Suprapubic skin (tissue), 4 donors: ENCODE measurements at regions not wholly inside any gene's neighbourhood (a gene's known extent, or its start where the extent isn't known, plus 50 kb on each side); places are given as distances from the start of the nearest gene placed in this dataset.

Experiments
- DNase-seq, 2 donors: peaks; one replicate each; pipeline ENCODE4 v3.0.0-alpha.2; 2019; ENCODE audit warnings: low spot score in 2 of 2
- H3K27ac ChIP-seq: fragments of 200-600 bp; sonication (generic); one replicate; pipeline ENCODE4 v1.5.1; 2019
- H3K27me3 ChIP-seq: fragments of 200-600 bp; sonication (generic); one replicate; pipeline ENCODE4 v1.5.1; 2019
- H3K36me3 ChIP-seq: fragments of 200-600 bp; sonication (generic); one replicate; pipeline ENCODE4 v1.5.1; 2019
- H3K4me1 ChIP-seq: fragments of 200-600 bp; sonication (generic); one replicate; pipeline ENCODE4 v1.5.1; 2019
- H3K4me3 ChIP-seq: fragments of 200-600 bp; sonication (generic); one replicate; pipeline ENCODE4 v1.5.1; 2019; ENCODE audit warnings: mild to moderate bottlenecking
- H3K9me3 ChIP-seq: fragments of 200-600 bp; sonication (generic); one replicate; pipeline ENCODE4 v1.5.1; 2019
- EP300 ChIP-seq: sonication (generic); formaldehyde crosslinking; IDR thresholded peaks from one replicate; pipeline ENCODE4 v1.6.1; 2017; ENCODE audit warnings: antibody characterized with exemption
- POLR2A ChIP-seq, 2 donors: fragments of 450-650 bp; IDR thresholded peaks; one replicate each; pipeline ENCODE4 v1.6.1; 2017; ENCODE audit warnings: antibody characterized with exemption in 2 of 2, mild to moderate bottlenecking in 2 of 2, moderate library complexity in 2 of 2
- POLR2AphosphoS5 ChIP-seq, 3 donors: sonication (generic); formaldehyde crosslinking; IDR thresholded peaks; one replicate each; pipeline ENCODE4 v1.6.1; 2017; ENCODE audit warnings: antibody characterized with exemption in 3 of 3
- WGBS: methylation state at CpG from one replicate; pipeline ENCODE4 v1.1.5; 2018; 5-methylcytosine and 5-hydroxymethylcytosine counted together
- TF ChIP-seq, protein P1 (sequence below), 2 donors: fragments of 200-600 bp in 1 of 2; fragments of 450-650 bp in 1 of 2; sonication (generic) in 1 of 2; IDR thresholded peaks; one replicate each; pipeline ENCODE4 v1.5.1; 2016 to 2019; ENCODE audit warnings: antibody characterized with exemption in 2 of 2, mild to moderate bottlenecking in 1 of 2, moderate library complexity in 1 of 2

DNA sequence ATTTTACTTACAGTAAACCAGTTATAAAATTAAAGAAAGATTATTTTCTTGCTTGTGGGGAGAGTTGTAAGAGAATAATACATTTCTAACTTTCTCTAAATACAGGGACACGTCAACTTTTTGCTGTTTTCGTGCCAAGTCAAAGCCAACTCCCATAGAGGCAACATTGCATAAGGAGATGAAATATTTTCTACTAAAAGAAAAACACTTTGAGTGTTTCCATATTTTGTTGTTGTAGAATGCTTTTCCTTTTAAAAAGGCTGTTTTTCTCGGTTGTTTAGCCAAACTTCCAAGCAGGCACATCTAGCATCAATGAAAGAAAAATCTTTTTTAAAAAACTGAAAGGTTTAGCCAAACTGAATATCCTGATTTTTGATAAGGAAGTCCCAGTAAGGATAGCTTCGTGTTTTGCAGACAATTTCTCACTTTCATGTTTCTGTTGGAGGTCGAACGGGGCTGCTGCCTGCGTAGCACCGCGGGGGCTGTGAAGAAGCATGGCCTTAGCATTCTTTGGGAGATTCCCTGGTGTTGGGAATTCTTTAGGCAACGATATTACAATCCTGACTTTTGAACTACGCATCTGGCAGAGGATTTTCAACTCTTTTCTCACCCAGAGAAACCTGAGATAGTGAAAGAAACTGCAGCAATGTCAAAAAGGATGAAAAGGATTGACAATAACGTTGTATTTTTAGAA is 108.1 kb upstream of the FBXL7 start:
- no peak for DNase-seq
- Histone ChIP-seq H3K4me1 (no peaks in the 10 kb centered on the region), H3K4me3 (no peak overlapping the region), H3K27me3 (no peaks in the 10 kb centered on the region), H3K27ac (peak overlapping the region; percentile 20), H3K36me3 (no peaks in the 10 kb centered on the region), H3K9me3 (no peaks in the 10 kb centered on the region)
- no peak for TF ChIP-seq POLR2A (IDR thresholded peaks at IDR 0.05)
- WGBS, result 51% methylated on average over 12 of the region's 12 CpGs

DNA sequence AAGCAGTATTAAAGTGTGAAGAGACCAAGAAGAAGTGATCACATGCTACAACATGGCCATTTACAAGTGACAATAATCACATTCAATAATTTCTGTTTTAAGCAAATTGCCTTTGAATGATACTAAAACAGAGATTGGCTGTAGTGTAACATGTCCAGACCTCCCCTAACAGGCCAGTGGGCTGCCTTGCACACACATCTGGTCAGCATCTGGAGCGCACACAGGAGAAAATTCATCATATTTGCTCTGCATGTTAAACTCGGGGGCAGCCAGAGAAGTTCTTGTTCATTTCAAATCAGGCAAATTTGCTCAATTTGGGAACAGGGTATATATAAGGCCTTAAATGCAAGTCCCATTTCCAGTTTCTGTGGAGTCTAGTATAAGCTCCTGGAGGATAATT is 111.1 kb upstream of the FBXL7 start:
- Histone ChIP-seq H3K4me1 (no peaks in the 10 kb centered on the region), H3K27me3 (no peaks in the 10 kb centered on the region), H3K36me3 (no peaks in the 10 kb centered on the region), H3K9me3 (no peaks in the 10 kb centered on the region), H3K27ac (no peak overlapping the region), H3K4me3 (no peak overlapping the region)
- 65% methylated on average over 2 of the region's 2 CpGs for whole genome bisulfite sequencing
- no peak for TF ChIP-seq POLR2AphosphoS5 (IDR thresholded peaks at IDR 0.05)
- TF ChIP-seq EP300, result no peak
- TF ChIP-seq POLR2A (IDR thresholded peaks at IDR 0.05), result no peak
- DNase-seq, result no peak

DNA sequence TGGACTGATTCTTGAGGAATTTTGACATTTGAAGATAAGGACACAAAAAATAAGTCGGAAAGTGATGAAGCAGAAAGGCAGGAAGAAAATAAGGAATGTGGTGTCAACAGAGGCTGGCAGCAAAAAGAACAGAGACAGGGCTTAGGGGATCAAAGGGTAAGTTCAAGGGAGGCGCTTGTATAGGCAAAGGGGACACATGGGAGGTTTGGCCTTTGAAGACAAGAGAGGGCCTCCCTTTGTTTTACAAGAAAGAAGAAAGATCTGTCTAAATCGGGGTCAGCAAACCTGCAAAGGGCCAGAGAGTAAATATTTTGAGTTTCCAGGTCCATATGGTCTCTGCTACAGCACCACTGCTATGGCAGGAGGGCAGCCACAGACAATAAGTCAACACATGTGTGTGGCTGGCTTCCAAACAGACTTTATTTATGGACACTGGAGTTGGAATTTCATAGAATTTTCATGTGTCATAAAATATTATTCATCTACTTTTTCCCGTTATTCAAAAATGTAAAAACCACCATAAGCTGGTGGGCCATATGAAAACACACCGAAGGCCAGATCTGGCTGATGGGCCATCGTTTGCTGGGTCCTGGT is 112.0 kb upstream of the FBXL7 start:
- H3K27me3 ChIP-seq, result no peaks in the 10 kb centered on the region
- no peaks in the 10 kb centered on the region for H3K36me3 ChIP-seq
- no peaks in the 10 kb centered on the region for H3K4me1 ChIP-seq
- WGBS, result 79% methylated on average over 6 of the region's 6 CpGs
- no peak overlapping the region for H3K4me3 ChIP-seq
- no peaks in the 10 kb centered on the region for H3K9me3 ChIP-seq
- no peak for DNase-seq
- H3K27ac ChIP-seq, result no peak overlapping the region
- TF ChIP-seq, protein P1, sequence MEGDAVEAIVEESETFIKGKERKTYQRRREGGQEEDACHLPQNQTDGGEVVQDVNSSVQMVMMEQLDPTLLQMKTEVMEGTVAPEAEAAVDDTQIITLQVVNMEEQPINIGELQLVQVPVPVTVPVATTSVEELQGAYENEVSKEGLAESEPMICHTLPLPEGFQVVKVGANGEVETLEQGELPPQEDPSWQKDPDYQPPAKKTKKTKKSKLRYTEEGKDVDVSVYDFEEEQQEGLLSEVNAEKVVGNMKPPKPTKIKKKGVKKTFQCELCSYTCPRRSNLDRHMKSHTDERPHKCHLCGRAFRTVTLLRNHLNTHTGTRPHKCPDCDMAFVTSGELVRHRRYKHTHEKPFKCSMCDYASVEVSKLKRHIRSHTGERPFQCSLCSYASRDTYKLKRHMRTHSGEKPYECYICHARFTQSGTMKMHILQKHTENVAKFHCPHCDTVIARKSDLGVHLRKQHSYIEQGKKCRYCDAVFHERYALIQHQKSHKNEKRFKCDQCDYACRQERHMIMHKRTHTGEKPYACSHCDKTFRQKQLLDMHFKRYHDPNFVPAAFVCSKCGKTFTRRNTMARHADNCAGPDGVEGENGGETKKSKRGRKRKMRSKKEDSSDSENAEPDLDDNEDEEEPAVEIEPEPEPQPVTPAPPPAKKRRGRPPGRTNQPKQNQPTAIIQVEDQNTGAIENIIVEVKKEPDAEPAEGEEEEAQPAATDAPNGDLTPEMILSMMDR (IDR thresholded peaks at IDR 0.05), result no peak
- TF ChIP-seq POLR2AphosphoS5 (IDR thresholded peaks at IDR 0.05) (no peak), POLR2A (IDR thresholded peaks at IDR 0.05) (no peak)

DNA sequence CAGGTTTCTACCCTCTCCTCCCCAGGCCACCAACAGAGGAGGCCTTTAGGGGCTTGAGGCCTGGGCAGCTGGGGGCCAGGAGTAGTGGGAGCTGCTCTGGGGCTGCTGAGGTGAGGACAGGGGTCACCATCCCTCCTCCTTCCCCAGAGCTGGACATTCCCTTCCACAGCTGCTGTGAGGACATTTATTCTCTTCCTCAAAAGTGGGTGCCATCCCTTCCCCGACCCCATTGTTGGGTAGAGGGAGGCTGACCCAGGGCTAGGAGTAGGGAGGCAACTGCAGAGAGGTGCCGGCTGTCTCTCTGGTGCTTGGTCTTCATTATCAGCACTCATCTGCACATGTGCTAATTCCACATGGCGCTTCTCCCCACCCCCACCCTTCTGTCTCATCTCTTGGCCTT is 113.9 kb upstream of the FBXL7 start:
- WGBS, result 96% methylated on average over 3 of the region's 3 CpGs
- Histone ChIP-seq H3K27me3 (no peaks in the 10 kb centered on the region), H3K9me3 (no peaks in the 10 kb centered on the region), H3K4me3 (no peak overlapping the region), H3K4me1 (no peaks in the 10 kb centered on the region), H3K27ac (no peak overlapping the region), H3K36me3 (no peaks in the 10 kb centered on the region)
- DNase-seq, result no peak
- TF ChIP-seq POLR2AphosphoS5 (IDR thresholded peaks at IDR 0.05) (no peak), EP300 (no peak), POLR2A (IDR thresholded peaks at IDR 0.05) (no peak)
- TF ChIP-seq, protein P1 (IDR thresholded peaks at IDR 0.05), result no peak

DNA sequence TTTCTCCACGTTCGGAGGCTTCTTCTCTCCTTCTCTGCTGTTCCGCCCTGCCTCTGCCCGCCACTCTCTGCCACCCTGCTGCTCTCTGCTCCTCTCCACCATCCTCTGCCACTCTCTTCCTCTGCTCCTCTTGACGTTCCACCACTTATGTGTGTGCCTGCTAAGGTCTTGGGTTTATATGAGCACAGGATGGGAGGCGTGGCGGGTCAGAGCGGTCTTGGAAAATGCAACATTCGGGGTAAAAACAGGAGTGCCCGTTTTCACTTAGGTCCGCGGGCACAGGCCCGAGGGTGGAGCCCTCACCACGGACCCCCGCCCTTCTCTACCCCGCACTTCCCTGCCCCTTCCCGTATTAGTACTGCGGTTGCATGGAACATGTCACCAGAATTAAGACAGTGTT is 114.4 kb upstream of the FBXL7 start:
- TF ChIP-seq EP300 (no peak), POLR2AphosphoS5 (IDR thresholded peaks at IDR 0.05) (no peak), POLR2A (IDR thresholded peaks at IDR 0.05) (no peak)
- TF ChIP-seq, protein P1 (IDR thresholded peaks at IDR 0.05), result no peak
- Histone ChIP-seq H3K4me1 (no peaks in the 10 kb centered on the region), H3K36me3 (no peaks in the 10 kb centered on the region), H3K4me3 (no peak overlapping the region), H3K27me3 (no peaks in the 10 kb centered on the region), H3K9me3 (no peaks in the 10 kb centered on the region), H3K27ac (no peak overlapping the region)
- no peak for DNase-seq
- WGBS, result 89% methylated on average over 18 of the region's 18 CpGs

DNA sequence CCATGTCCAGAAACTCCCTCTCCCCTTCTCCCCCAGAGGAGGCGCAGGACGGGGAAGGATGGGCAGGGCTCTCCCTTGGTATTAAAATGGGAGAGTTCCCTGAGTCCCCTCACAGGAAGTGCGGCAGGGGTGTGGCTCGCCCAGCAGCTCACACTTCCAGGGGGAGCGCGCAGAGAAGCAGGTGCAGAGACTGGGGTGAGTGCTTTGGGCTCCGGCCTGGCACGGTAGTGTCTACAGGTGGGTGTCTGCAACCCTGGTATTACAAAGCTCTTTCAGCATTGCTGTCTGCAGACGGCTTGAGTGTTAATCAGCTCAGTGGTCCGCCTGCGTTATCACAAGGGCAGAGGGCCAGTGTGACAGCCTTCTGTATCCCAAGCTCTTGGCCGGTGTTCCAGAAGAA is 114.9 kb upstream of the FBXL7 start:
- no peaks in the 10 kb centered on the region for H3K27me3 ChIP-seq
- no peak overlapping the region for H3K4me3 ChIP-seq
- H3K36me3 ChIP-seq, result no peaks in the 10 kb centered on the region
- no peaks in the 10 kb centered on the region for H3K9me3 ChIP-seq
- 88% methylated on average over 12 of the region's 12 CpGs for WGBS
- no peak for DNase-seq
- TF ChIP-seq POLR2A (IDR thresholded peaks at IDR 0.05) (no peak), POLR2AphosphoS5 (IDR thresholded peaks at IDR 0.05) (no peak)
- TF ChIP-seq, protein P1 (IDR thresholded peaks at IDR 0.05), result no peak
- no peak overlapping the region for H3K27ac ChIP-seq
- no peaks in the 10 kb centered on the region for H3K4me1 ChIP-seq
